ENCODE measurements at regions not wholly inside any gene's neighbourhood (a gene's known extent, or its start where the extent isn't known, plus 50 kb on each side); places are given as distances from the start of the nearest gene placed in this dataset.
"Not testable (repeated sequence)": the region's sequence is repeated elsewhere in the genome, so short reads cannot be mapped to it uniquely, and the experiment has no call there.

DNA sequence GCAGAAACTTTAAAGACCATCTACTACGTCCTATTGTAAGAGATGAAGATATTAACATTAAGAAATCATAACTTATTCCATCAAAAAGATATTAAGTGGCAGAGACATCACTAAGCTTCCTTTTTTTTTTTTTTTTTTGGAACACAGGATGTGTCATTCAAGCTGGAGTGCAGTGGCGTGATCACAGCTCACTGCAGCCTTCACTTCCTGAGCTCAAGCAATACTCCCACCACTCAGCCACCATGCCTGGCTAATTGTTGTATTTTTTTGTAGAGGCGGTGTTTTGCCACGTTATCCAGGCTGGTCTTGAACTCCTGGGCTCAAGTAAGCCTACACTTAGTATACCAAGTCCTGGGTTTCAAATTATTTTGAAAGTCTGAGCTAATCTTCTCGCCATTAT lies 169.7 kb upstream of the KCTD7 start:
- DNase-seq (ENCODE audit: low read depth): not testable (repeated sequence)

DNA sequence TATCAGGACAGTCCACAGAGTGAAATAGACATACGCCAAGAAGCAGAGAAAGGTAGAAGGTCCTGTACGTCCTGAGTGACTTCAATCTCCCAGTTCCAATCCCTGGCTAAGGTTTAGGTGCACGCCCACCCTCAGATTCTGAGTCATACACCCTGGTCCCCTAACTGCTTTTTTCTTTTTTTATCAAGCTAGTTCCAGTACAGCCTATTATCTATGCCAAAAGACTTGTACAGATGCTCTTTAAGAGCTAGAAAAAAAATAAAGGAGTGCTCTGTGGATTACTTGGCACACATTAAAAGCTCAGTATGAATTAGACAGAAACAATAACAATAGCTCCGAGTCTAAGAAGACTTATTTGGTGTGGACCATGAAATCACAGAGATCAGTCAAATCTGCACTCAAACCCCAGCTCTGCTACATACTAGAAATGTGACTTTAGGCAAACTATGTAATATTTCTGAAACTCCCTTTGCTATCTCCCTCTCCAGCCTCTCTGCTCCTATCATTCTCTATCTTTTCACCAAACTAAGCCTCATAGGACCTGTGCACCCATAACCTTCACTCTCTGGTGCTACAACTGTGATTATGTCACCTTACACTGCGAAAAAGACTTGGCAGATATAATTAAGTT lies 168.8 kb upstream of the KCTD7 start:
- DNase-seq (ENCODE audit: low read depth): not testable (repeated sequence)

DNA sequence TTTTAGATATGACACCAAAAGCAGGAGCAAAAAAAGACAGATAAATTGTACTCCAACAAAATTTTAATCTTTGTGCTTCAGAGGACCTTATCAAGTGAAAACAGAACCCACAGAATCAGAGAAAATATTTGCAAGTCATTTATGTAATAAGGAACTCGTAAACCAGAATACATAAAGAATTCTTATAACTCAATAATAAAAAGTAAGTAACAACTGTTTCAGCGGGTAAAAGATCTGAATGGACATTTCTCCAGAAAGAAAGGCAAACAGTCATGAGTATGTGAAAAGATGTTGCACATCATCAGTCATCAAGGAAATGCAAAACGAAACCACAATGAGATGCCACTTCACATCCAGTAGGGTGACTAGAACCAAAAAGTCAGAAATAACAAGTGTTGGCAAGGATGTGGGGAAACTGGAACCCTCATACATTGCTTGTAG lies 167.7 kb upstream of the KCTD7 start:
- no peak for DNase-seq (ENCODE audit: low read depth)

GRCh38 chr7:66461397-66461796 lies 167.3 kb upstream of the KCTD7 start:
- not testable (repeated sequence) for DNase-seq (ENCODE audit: low read depth)

GRCh38 chr7:66462831-66463230 lies 165.8 kb upstream of the KCTD7 start:
- DNase-seq (ENCODE audit: low read depth): not testable (repeated sequence)

DNA sequence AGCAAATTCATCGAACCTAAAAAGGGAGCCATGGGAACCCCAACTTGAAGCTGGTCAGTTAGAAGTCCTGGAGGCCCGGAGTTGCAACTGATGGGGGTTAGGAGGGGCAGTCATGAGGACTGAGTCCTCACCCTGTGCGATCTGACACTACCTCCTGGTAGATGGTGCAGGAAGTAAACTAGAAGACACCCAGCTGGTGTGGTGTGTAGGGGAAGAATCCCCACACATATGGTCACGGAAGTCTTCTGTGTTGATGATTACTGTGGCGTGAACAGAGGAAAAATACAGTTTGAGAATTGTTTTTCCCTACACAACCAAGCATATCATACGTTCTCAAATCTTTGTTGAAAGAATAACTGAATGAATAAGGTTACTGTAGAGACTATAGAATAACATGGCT lies 164.6 kb upstream of the KCTD7 start:
- no peak for DNase-seq (ENCODE audit: low read depth)

DNA sequence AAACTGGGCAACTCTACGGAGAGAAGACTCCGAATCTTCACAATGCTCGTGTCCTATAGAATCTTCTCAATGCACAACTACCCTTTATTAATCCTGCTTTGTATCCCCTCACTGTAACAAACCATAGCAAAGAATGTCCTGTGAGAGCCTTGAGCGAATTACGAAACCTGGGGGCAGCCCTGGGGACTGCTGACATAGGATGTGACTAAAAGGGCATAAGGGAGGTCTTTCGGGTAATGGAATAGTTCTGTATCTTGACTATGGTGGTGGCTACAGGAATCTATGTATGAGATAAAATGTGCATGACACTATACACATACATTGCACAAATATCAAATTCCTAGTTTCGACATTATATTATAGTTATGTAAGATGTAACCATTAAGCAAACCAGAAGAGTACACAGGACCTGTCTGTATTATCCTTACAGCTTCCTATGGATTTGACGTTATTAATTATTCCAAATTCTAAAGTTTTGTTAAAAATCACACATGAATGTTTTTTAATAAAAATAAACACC lies 162.5 kb upstream of the KCTD7 start:
- no peak for DNase-seq (ENCODE audit: low read depth)

DNA sequence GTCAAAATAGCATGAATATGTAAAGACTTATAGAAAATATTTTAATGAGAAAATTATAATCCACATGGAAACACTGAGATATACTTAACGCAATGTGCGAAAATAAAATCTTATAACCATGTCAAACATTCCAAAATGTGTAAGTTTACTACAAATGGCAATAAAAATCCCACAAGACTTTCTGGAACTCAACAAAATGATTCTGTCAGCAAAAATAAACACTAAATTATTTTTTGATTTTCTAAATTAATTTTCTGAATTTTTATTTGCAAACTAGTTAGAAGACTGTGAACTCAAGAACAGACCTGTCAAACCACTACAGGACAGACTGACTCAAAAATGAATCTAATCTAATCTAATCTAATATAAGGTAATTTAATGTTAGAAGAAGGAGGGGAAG lies 160.8 kb upstream of the KCTD7 start:
- DNase-seq (ENCODE audit: low read depth): no peak

DNA sequence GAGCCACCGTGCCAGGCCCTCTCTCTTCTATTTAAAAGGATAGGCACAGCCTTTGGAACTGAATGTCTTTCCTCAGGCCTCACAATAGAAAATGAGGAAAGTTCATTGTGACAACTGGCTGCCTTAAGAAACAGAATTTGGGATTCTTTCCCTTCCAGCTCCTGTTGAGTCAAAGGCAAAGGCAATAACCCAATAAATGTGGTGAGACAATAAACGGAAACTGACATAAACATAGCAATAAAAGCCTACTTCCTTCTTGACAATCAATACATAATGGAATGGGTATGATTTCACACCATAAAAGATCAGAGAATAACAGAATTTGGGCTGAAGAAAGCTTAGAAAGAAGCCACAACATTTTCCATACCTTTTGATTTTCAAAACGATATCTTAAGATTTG lies 155.6 kb upstream of the KCTD7 start:
- DNase-seq (ENCODE audit: low read depth): not testable (repeated sequence)

DNA sequence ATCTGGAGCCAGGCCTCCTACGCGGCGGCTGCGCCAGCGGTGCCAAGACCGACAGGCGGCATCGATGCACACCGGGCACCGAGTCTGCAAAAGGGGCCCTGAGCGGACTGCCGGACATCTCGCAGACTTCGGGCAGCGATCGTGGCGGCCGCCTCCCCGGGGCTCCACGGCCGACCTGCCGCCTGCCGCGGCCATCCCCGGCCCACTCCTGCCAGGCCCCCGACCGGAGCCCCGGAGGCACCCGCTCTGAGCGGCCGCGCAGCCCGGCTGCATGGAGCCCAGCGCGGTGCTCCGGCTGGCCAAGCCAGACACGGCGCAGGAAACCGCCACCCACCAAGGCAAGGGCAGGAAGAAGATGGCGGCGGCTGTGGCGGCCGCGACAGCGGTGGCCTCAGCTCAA lies 154.2 kb upstream of the KCTD7 start:
- no peak for DNase-seq (ENCODE audit: low read depth)

DNA sequence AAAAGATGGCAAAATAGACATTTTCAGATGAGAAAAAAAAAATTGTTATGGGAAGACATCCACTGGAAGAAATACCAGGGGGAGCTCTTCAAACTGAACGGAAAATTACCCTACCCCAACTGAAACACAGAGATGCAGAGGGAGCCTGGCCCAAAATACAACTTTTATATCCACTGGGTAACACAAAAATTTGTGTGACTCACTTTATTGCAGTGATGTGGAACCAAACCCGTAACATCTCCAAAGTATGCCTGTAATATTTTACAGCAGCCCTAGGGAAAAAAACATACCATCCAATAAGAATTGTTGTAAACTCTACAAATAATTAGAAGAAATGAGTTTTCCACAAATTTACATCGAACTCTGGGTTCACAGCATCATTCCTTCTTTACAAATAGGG lies 152.6 kb upstream of the KCTD7 start:
- not testable (repeated sequence) for DNase-seq (ENCODE audit: low read depth)

- DNase-seq (ENCODE audit: low read depth): not testable (repeated sequence)
These were observed 150.8 kb upstream of the KCTD7 start for GRCh38 chr7:66477822-66478397.

- not testable (repeated sequence) for DNase-seq (ENCODE audit: low read depth)
These were observed 147.5 kb upstream of the KCTD7 start for GRCh38 chr7:66481229-66481628.

- not testable (repeated sequence) for DNase-seq (ENCODE audit: low read depth)
These were observed 139.6 kb upstream of the KCTD7 start for GRCh38 chr7:66489065-66489464.

DNA sequence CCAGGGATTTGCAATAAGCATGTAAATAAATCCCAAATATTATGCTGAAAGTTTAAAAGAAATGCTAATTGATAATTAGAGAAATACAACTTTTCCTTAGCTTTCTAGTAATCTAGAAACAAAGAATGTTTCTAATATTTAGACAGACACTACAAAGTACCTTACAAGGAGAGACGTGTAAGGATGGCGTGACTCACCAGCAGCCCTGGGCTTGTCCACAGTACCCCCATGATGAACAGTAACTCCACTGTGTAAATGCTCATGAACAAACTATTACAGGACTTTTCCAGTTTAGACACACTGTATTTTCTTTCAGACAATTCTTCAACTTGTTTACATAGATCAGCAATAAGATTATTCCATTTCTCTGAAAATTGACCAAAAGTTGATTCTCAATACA lies 138.9 kb upstream of the KCTD7 start:
- DNase-seq (ENCODE audit: low read depth): not testable (repeated sequence)

- not testable (repeated sequence) for DNase-seq (ENCODE audit: low read depth)
These were observed 137.7 kb upstream of the KCTD7 start for GRCh38 chr7:66490979-66491378.

DNA sequence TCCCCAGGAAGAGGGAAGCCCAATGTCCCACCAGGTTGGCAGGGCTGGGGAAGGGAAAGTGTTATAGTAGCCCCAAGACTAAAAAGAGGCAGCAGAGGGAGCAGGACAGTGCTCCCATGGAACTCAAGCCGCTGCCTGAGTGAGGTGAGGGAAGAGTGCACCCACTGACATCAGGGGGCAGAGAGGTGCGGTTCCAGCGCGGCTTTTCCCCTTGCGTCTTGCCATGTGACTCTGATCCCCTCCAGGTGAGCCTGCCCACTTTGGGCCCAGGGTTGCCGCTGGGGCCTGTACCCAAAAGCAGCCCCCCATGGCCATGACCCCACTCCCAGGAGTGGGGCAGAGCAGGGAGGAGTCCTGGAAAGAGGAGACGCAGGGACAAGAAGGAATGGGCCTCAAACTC lies 136.3 kb upstream of the KCTD7 start:
- DNase-seq (ENCODE audit: low read depth): not testable (repeated sequence)

DNA sequence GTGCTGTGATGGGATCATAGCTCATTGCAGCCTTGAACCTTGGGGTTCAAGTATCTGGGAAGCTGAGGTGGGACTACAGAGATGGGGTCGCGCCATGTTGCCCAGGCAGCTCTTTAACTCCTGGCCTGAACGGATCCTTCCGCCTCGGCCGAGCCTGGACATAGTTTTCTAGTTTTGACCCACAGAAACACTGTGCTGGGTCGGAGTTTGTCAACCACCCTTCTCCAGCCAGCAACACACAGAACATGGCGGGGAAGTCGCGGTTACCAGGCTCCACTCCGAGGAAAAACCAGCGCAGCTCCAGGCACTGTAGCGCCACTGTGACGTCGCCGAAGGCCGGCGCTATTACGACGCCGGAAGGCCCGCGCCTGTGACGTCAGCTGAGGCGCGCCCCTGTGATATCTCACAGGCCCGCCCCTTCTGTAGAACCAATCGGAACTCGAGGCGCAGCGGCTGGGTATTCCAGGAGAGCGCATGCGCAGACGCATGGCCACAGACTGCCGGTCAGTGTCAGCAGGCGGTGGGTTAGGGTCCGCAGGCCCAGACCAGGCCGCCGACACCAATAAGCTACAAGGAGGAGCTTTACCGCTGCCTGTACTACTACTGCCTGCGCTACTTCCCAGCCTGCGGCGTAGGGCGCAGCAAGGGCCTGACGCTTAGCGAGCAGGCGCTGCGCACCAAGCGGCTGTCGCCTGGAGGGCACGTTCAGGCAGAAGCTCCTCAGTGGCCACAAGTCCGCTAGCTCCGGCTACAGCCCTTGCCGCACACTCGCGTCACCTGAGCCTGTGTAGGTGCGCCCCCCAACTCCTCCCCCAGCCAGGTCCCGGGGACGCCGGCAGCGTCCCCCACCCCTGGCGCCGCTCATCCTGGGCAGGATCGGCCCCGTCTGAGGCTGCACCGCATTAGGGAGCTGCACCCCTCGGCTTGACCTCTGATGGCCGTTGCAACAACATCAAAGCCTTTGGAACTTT lies 135.2 kb upstream of the KCTD7 start:
- peak; percentile 98 for DNase-seq (ENCODE audit: low read depth)

DNA sequence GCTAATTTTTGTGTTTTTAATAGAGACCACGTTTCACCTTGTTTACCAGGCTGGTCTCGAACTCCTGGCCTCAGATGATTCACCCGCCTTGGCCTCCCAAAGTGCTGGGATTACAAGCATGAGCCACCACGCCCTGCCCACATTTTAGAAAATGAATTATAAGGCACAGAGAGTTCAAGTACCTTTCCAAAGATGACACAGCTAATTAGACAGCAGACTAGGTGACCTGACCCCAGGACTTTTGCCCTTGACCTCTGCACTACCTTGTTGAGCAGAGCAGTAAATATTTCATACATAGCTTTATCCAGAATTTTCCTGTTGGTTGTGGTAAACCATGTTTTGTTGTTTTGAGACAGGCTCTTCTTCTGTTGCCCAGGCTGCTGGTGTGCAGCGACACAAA lies 131.3 kb upstream of the KCTD7 start:
- DNase-seq (ENCODE audit: low read depth): no peak

- no peak for DNase-seq (ENCODE audit: low read depth)
These were observed 128.6 kb upstream of the KCTD7 start for GRCh38 chr7:66500087-66500486.

DNA sequence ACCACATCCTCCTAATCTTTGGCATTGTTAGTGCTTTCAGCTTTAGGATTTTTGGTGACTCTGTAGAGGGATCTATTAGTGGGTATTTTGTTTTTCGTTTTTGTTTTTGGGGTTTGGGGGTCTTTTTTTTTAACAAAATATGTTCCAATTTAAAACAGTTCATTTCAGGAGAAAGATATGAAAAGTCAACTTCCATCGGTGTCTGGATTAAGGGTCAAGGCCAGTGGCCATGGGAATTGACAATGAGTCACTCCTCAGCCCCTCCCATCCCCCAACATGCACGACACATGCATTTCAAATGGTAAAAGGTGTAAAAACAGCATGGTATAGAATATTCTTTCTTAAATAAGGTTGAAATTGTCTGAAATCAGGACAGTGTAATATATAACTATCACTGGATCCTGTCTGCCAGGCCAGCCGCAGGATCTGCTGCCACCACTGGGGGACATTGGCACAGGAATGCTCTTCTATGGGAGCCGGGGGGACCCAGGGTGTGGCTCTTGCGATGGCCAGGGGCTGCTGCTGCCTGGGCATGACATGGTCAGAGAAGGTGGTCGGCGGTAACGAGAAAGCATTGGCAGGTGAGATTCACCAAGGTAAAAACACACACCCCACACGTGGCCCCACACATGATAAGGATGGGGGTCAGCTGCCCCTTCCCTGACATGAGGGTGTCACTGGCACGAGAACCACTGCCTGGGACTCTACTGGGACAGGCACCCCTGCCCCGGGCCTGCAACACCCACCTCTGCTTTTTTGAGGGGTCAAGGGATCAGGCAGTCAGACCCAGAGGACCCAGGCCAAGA lies 126.2 kb upstream of the KCTD7 start:
- DNase-seq (ENCODE audit: low read depth): no peak

GRCh38 chr7:66503036-66503370 lies 125.7 kb upstream of the KCTD7 start:
- DNase-seq (ENCODE audit: low read depth): no peak

All from fibroblast of gingiva (primary cell).